Large intestine (tissue), 3 donors: ENCODE measurements at regions not wholly inside any gene's neighbourhood (a gene's known extent, or its start where the extent isn't known, plus 50 kb on each side); places are given as distances from the start of the nearest gene placed in this dataset.

Source experiments
- DNase-seq, 2 donors: peaks; one replicate each; pipeline versions ENCODE4 v3.0.0 to v3.0.0-alpha.2; 2013
- H3K27ac ChIP-seq: one replicate; pipeline ENCODE4 v1.5.1; 2013; ENCODE audit warnings: low read length
- H3K27me3 ChIP-seq: 2 replicates; pipeline ENCODE4 v1.6.1; 2013; ENCODE audit warnings: low read length; ENCODE audit not compliant: control insufficient read depth, insufficient read depth
- H3K36me3 ChIP-seq: 2 replicates; pipeline ENCODE4 v1.6.1; 2013; ENCODE audit warnings: low read length; ENCODE audit not compliant: control insufficient read depth, insufficient read depth
- H3K4me1 ChIP-seq: one replicate; pipeline ENCODE4 v1.6.1; 2013; ENCODE audit warnings: low read length; ENCODE audit not compliant: control insufficient read depth, insufficient read depth
- H3K4me3 ChIP-seq: one replicate; pipeline ENCODE4 v1.5.1; 2013; ENCODE audit warnings: low read length
- H3K9me3 ChIP-seq: one replicate; pipeline ENCODE4 v1.6.1; 2013; ENCODE audit warnings: mild to moderate bottlenecking, low read depth, low read length, moderate library complexity; ENCODE audit not compliant: control insufficient read depth
- WGBS: methylation state at CpG from one replicate; pipeline ENCODE4 v1.1.5; 2013; ENCODE audit warnings: low lambda C conversion rate; ENCODE audit not compliant: insufficient coverage; 5-methylcytosine and 5-hydroxymethylcytosine counted together

DNA sequence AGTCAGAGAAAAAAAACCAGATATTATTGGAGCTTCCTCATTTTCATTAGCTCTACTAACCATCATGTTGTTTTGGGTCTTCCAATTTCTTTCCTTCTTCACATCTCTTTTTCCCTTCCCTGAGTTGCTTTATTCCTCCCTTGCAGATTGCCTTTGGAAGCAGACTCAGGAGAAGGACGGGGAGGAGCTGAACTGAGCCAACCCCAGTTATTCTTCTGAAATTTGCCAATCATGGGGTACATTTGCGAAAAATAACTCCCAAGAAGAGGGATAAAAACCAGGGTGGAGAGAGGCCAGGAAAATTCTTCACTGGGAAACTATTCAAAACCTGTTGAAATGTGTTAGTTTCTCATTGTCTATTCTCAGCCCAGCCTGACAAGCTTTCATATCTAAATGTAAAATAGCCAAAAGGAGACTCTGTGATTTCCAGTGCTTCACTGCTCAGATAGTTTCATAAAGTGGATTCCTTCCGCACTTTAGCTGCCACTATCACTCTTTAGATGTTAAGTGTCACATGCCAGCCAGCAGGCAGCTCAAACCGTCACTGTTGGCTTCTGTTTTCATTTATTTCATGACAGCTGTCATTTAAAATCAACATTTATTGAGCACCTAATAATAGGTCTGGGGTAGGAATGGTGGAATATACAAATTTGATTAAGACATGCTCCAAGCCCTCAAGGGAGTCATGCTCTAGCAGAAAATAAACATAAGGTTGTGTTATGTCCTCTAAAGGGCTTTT lies 204.5 kb downstream of the SREK1 start:
- no peaks in the 10 kb centered on the region for H3K9me3 ChIP-seq
- H3K27me3 ChIP-seq = peaks cover 2% of the 10 kb centered on the region
- WGBS = no CpG with 5 or more reads among the region's 4 CpGs
- no peak for DNase-seq
- H3K4me3 ChIP-seq = no peak overlapping the region
- H3K36me3 ChIP-seq = no peaks in the 10 kb centered on the region
- no peak overlapping the region for H3K27ac ChIP-seq
- H3K4me1 ChIP-seq = no peaks in the 10 kb centered on the region

DNA sequence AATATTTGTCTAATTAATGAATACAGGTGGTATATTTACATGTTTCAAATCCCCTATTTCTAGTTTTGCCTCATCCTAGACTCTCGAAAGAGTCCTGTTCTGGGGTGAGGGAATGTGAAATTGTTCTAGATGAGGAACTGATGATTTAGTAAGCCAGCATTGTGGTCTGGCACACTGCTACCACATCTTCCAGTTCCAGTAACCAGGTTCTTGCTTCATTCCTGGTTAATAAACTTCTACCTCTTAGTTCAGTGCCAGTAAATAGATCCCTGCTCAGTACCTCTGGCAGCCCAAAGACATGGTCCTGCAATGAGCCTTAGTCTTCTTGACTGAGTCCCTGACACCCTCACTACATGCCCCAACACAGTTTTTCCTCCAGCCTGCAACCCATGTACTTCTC lies 207.7 kb downstream of the SREK1 start:
- no peaks in the 10 kb centered on the region for H3K4me1 ChIP-seq
- H3K9me3 ChIP-seq = no peaks in the 10 kb centered on the region
- H3K27me3 ChIP-seq = peaks cover 2% of the 10 kb centered on the region
- no peaks in the 10 kb centered on the region for H3K36me3 ChIP-seq
- H3K4me3 ChIP-seq = no peak overlapping the region
- H3K27ac ChIP-seq = no peak overlapping the region
- no peak for DNase-seq
- no CpG with 5 or more reads among the region's 1 CpG for WGBS

GRCh38 chr5:66353186-66353585 lies 209.1 kb downstream of the SREK1 start:
- no CpG with 5 or more reads among the region's 2 CpGs for WGBS
- Histone ChIP-seq H3K27ac (no peak overlapping the region), H3K9me3 (no peaks in the 10 kb centered on the region), H3K36me3 (no peaks in the 10 kb centered on the region), H3K4me1 (no peaks in the 10 kb centered on the region), H3K4me3 (no peak overlapping the region), H3K27me3 (peaks cover 2% of the 10 kb centered on the region)
- no peak for DNase-seq

- no peaks in the 10 kb centered on the region for H3K36me3 ChIP-seq
- 73% methylated on average over 1 of the region's 2 CpGs for WGBS
- H3K9me3 ChIP-seq = no peaks in the 10 kb centered on the region
- no peak for DNase-seq
- no peak overlapping the region for H3K4me3 ChIP-seq
- no peaks in the 10 kb centered on the region for H3K4me1 ChIP-seq
- H3K27me3 ChIP-seq = peaks cover 2% of the 10 kb centered on the region
- H3K27ac ChIP-seq = no peak overlapping the region
Measured at GRCh38 chr5:66354422-66354821, 210.3 kb downstream of the SREK1 start.

GRCh38 chr5:66356011-66356565 lies 212.0 kb downstream of the SREK1 start:
- Histone ChIP-seq H3K27ac (no peak overlapping the region), H3K27me3 (peaks cover 2% of the 10 kb centered on the region), H3K36me3 (no peaks in the 10 kb centered on the region), H3K9me3 (no peaks in the 10 kb centered on the region), H3K4me1 (no peaks in the 10 kb centered on the region), H3K4me3 (no peak overlapping the region)
- 75% methylated on average over 2 of the region's 3 CpGs for WGBS
- no peak for DNase-seq

DNA sequence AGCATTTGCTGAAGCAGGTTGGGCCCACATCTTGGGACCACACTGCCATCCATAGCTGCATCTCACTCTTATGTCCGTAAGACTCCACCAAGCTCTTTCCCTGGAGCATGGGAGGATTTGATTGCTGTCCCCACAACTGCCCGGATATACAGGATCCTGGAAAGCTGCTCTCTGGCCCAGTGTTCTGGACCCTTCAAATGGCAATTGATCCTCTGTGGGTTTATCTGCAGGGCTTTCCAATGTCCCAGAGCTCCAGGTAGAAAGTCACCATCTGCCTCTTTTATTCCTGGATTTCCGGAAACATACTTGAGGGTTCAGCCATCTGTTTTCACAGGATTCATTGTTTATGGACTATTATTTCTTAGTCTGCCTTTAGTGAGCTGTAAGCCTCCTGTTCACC lies 214.6 kb downstream of the SREK1 start:
- Histone ChIP-seq H3K27me3 (no peaks in the 10 kb centered on the region), H3K36me3 (no peaks in the 10 kb centered on the region), H3K27ac (no peak overlapping the region), H3K4me3 (no peak overlapping the region), H3K4me1 (no peaks in the 10 kb centered on the region), H3K9me3 (no peaks in the 10 kb centered on the region)
- no peak for DNase-seq
- 100% methylated on average over 1 of the region's 3 CpGs for WGBS

DNA sequence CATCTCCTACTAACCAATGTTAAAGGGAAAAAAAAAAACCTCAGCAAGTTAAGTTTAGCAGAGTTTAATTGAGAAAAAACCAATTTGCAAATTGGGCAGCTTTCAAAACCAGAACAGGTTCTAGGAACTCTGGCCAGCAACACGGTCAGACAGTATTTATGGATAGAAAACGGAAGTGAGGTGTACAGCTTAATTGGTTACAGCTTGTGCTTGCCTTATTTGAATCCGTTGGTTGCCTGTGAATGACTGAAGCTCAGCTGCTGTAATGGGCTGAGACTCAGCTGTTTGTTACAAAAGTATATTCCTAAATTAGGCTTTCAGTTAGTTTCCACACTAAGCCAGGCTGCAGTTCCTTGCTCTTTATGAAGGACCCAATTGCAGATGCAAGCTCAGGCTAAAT lies 217.0 kb downstream of the SREK1 start:
- WGBS = 100% methylated on average over 1 of the region's 3 CpGs
- Histone ChIP-seq H3K4me3 (no peak overlapping the region), H3K27ac (no peak overlapping the region), H3K9me3 (no peaks in the 10 kb centered on the region), H3K36me3 (no peaks in the 10 kb centered on the region), H3K4me1 (no peaks in the 10 kb centered on the region), H3K27me3 (no peaks in the 10 kb centered on the region)
- no peak for DNase-seq

GRCh38 chr5:66362046-66362445 lies 217.9 kb downstream of the SREK1 start:
- 70% methylated on average over 2 of the region's 6 CpGs for WGBS

GRCh38 chr5:66362687-66363086 lies 218.6 kb downstream of the SREK1 start:
- Histone ChIP-seq H3K4me3 (no peak overlapping the region), H3K4me1 (no peaks in the 10 kb centered on the region), H3K27ac (no peak overlapping the region), H3K9me3 (no peaks in the 10 kb centered on the region), H3K36me3 (no peaks in the 10 kb centered on the region), H3K27me3 (no peaks in the 10 kb centered on the region)
- WGBS = no CpG with 5 or more reads among the region's 4 CpGs
- DNase-seq = no peak

More at GRCh38 chr5:66362046-66362445, 217.9 kb downstream of the SREK1 start:
- Histone ChIP-seq H3K4me1 (no peaks in the 10 kb centered on the region), H3K36me3 (no peaks in the 10 kb centered on the region), H3K27me3 (no peaks in the 10 kb centered on the region), H3K27ac (no peak overlapping the region), H3K4me3 (no peak overlapping the region), H3K9me3 (no peaks in the 10 kb centered on the region)
- DNase-seq = no peak

DNA sequence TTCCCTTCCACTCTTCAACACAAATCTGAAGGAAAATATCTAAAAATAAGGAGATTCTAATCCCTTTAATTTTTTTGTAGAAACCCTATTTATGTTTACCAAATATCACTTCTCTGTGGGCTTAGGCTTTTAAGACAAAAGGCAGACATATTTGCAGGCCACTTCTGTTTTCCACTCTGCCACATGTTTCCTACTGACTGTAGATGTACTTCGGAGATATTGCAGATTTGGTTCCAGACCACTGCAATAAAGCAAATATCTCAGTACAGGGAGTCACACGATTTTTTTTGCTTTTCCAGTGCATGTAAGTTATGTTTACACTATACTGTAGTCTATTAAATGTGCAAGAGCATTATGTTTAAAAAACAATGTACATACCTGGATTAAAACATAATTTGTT lies 219.0 kb downstream of the SREK1 start:
- no CpG with 5 or more reads among the region's 2 CpGs for WGBS
- H3K4me3 ChIP-seq = no peak overlapping the region
- H3K9me3 ChIP-seq = no peaks in the 10 kb centered on the region
- DNase-seq = no peak
- no peaks in the 10 kb centered on the region for H3K36me3 ChIP-seq
- H3K27ac ChIP-seq = no peak overlapping the region
- H3K4me1 ChIP-seq = no peaks in the 10 kb centered on the region
- no peaks in the 10 kb centered on the region for H3K27me3 ChIP-seq

DNA sequence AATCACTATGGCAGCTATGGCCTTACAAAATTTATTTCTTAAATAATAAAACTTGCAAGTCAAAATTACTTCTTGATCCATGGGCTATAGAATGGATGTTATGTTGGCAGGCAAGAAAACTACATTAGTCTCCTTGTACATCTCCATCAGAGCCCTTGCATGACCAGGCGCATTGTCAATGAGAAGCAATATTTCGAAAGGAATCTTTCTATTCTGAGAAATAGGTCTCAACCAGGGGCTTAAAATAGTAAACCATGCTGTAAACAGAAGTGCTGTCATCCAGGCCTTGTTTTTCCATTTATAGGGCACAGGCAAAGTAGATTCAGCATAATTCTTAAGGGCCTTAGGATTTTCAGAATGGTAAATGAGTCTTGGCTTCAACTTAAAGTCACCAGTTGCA lies 220.1 kb downstream of the SREK1 start:
- H3K27me3 ChIP-seq = no peaks in the 10 kb centered on the region
- no peak overlapping the region for H3K27ac ChIP-seq
- DNase-seq = no peak
- no peaks in the 10 kb centered on the region for H3K9me3 ChIP-seq
- no peaks in the 10 kb centered on the region for H3K36me3 ChIP-seq
- WGBS = no CpG with 5 or more reads among the region's 2 CpGs
- no peak overlapping the region for H3K4me3 ChIP-seq
- H3K4me1 ChIP-seq = no peaks in the 10 kb centered on the region
